ENCODE measurements at regions not wholly inside any gene's neighbourhood (a gene's known extent, or its start where the extent isn't known, plus 50 kb on each side); places are given as distances from the start of the nearest gene placed in this dataset.

- CTCF ChIA-PET, result no interaction called here
- Mint-ChIP-seq H3K27ac (no peak overlapping the region), H3K4me3 (no peak overlapping the region), H3K9me3 (peaks cover 2% of the 10 kb centered on the region), H3K27me3 (no peaks in the 10 kb centered on the region), H3K4me1 (ENCODE audit: low read depth) (no peaks in the 10 kb centered on the region), H3K36me3 (ENCODE audit: low read depth) (no peaks in the 10 kb centered on the region)
- ATAC-seq (ENCODE audit: poor library complexity) (no peak), DNase-seq (no peak)
- no peaks in the 10 kb centered on the region for H3K27me3 ChIP-seq (ENCODE audit: control insufficient read depth in 1 of 2, insufficient read depth in 2 of 2, low read length in 2 of 2)
- POLR2A ChIA-PET, result no interaction called here
- H3K9me3 ChIP-seq (ENCODE audit: control insufficient read depth in 1 of 2, insufficient read depth in 1 of 2, low read length in 2 of 2), result peaks cover 0 to 7% of the 10 kb centered on the region in 2 experiments
- H3K4me3 ChIP-seq (ENCODE audit: low read length), result no peak overlapping the region
- no peaks in the 10 kb centered on the region for H3K4me1 ChIP-seq (ENCODE audit: insufficient read depth, low read length)
- no peaks in the 10 kb centered on the region for H3K36me3 ChIP-seq (ENCODE audit: insufficient read depth, low read length)
- H3K27ac ChIP-seq (ENCODE audit: low read depth in 1 of 2, low read length in 2 of 2), result no peak overlapping the region
- no peak for TF ChIP-seq CTCF (IDR thresholded peaks at IDR 0.05)
- intact Hi-C loops (cut with DNase I, micrococcal nuclease), result no loop called here
Observed at GRCh38 chr13:58908019-58908679, 1255.6 kb downstream of the DIAPH3 start.

GRCh38 chr13:58919551-58919950, 1244.2 kb downstream of the DIAPH3 start:
- CTCF ChIA-PET, result no interaction called here
- no peak for ATAC-seq (ENCODE audit: poor library complexity)
- H3K9me3 Mint-ChIP-seq, result peaks cover 6% of the 10 kb centered on the region

GRCh38 chr13:58921129-58921528, 1242.6 kb downstream of the DIAPH3 start:
- DNase-seq, result no peak
- intact Hi-C loops (cut with DNase I, micrococcal nuclease), result no loop called here
- no peak overlapping the region for H3K4me3 Mint-ChIP-seq
- H3K9me3 Mint-ChIP-seq, result peaks cover 6% of the 10 kb centered on the region
- no peaks in the 10 kb centered on the region for H3K27me3 Mint-ChIP-seq
- TF ChIP-seq CTCF (IDR thresholded peaks at IDR 0.05), result no peak
- Histone ChIP-seq H3K9me3 (ENCODE audit: control insufficient read depth in 1 of 2, insufficient read depth in 1 of 2, low read length in 2 of 2) (no peaks in the 10 kb centered on the region), H3K4me3 (ENCODE audit: low read length) (no peak overlapping the region), H3K4me1 (ENCODE audit: insufficient read depth, low read length) (no peaks in the 10 kb centered on the region), H3K36me3 (ENCODE audit: insufficient read depth, low read length) (no peaks in the 10 kb centered on the region), H3K27me3 (ENCODE audit: control insufficient read depth in 1 of 2, insufficient read depth in 2 of 2, low read length in 2 of 2) (no peaks in the 10 kb centered on the region), H3K27ac (ENCODE audit: low read depth in 1 of 2, low read length in 2 of 2) (no peak overlapping the region)
- ChIA-PET POLR2A (no interaction called here), CTCF (no interaction called here)
- no peak overlapping the region for H3K27ac Mint-ChIP-seq
- no peaks in the 10 kb centered on the region for H3K4me1 Mint-ChIP-seq (ENCODE audit: low read depth)
- H3K36me3 Mint-ChIP-seq (ENCODE audit: low read depth), result no peaks in the 10 kb centered on the region
- no peak for ATAC-seq (ENCODE audit: poor library complexity)

More at GRCh38 chr13:58919551-58919950, 1244.2 kb downstream of the DIAPH3 start:
- H3K27me3 Mint-ChIP-seq, result no peaks in the 10 kb centered on the region
- no peaks in the 10 kb centered on the region for H3K36me3 ChIP-seq (ENCODE audit: insufficient read depth, low read length)
- intact Hi-C loops (cut with DNase I, micrococcal nuclease), result no loop called here
- POLR2A ChIA-PET, result no interaction called here
- H3K4me3 Mint-ChIP-seq, result no peak overlapping the region
- no peaks in the 10 kb centered on the region for H3K9me3 ChIP-seq (ENCODE audit: control insufficient read depth in 1 of 2, insufficient read depth in 1 of 2, low read length in 2 of 2)
- no peak overlapping the region for H3K27ac Mint-ChIP-seq
- no peaks in the 10 kb centered on the region for H3K27me3 ChIP-seq (ENCODE audit: control insufficient read depth in 1 of 2, insufficient read depth in 2 of 2, low read length in 2 of 2)
- no peak overlapping the region for H3K4me3 ChIP-seq (ENCODE audit: low read length)
- H3K4me1 ChIP-seq (ENCODE audit: insufficient read depth, low read length), result no peaks in the 10 kb centered on the region
- DNase-seq, result no peak
- TF ChIP-seq CTCF (IDR thresholded peaks at IDR 0.05), result no peak
- H3K4me1 Mint-ChIP-seq (ENCODE audit: low read depth), result no peaks in the 10 kb centered on the region
- no peaks in the 10 kb centered on the region for H3K36me3 Mint-ChIP-seq (ENCODE audit: low read depth)
- H3K27ac ChIP-seq (ENCODE audit: low read depth in 1 of 2, low read length in 2 of 2), result no peak overlapping the region

Measured in CD4-positive, alpha-beta T cell (primary cell).